Osteoblast (primary cell): ENCODE measurements at regions not wholly inside any gene's neighbourhood (a gene's known extent, or its start where the extent isn't known, plus 50 kb on each side); places are given as distances from the start of the nearest gene placed in this dataset.

Experiments
- DNase-seq: peaks from one replicate; pipeline ENCODE4 v3.0.0; 2011; ENCODE audit warnings: low spot score, mixed read lengths; ENCODE audit not compliant: insufficient read length; ENCODE audit errors: missing footprints
- H2AFZ ChIP-seq: 2 replicates; pipeline ENCODE4 v1.6.0; 2011; ENCODE audit warnings: mild to moderate bottlenecking, low read length
- H3K27ac ChIP-seq: 2 replicates; pipeline ENCODE4 v1.5.1; 2011; ENCODE audit warnings: mild to moderate bottlenecking, low read depth, low read length, moderate library complexity
- H3K27me3 ChIP-seq: 2 replicates; pipeline ENCODE4 v1.6.0; 2012; ENCODE audit warnings: mild to moderate bottlenecking, control low read depth, inconsistent platforms, low read length, moderate library complexity; ENCODE audit not compliant: insufficient read depth
- H3K36me3 ChIP-seq: 2 replicates; pipeline ENCODE4 v1.5.1; 2011; ENCODE audit warnings: mild to moderate bottlenecking, low read length, control low read depth, moderate library complexity; ENCODE audit not compliant: insufficient read depth
- H3K4me1 ChIP-seq: 2 replicates; pipeline ENCODE4 v1.5.1; 2011; ENCODE audit warnings: mild to moderate bottlenecking, low read length, control low read depth, moderate library complexity; ENCODE audit not compliant: insufficient read depth
- H3K4me2 ChIP-seq: 2 replicates; pipeline ENCODE4 v1.6.0; 2011; ENCODE audit warnings: mild to moderate bottlenecking, low read length; ENCODE audit not compliant: insufficient read depth
- H3K4me3 ChIP-seq: fragments of 200-600 bp; sonication (generic); 3 replicates; pipeline ENCODE4 v1.5.1; 2012; ENCODE audit warnings: mild to moderate bottlenecking, low read length, inconsistent platforms; ENCODE audit not compliant: insufficient read depth
- H3K79me2 ChIP-seq: 2 replicates; pipeline ENCODE4 v1.6.0; 2012; ENCODE audit warnings: mild to moderate bottlenecking, low read length, control low read depth, inconsistent platforms; ENCODE audit not compliant: insufficient read depth
- H3K9me3 ChIP-seq: 2 replicates; pipeline ENCODE4 v1.5.1; 2011; ENCODE audit warnings: low read depth, low read length, control low read depth
- H4K20me1 ChIP-seq: 2 replicates; pipeline ENCODE4 v1.6.0; 2012; ENCODE audit warnings: mild to moderate bottlenecking, low read length, control low read depth; ENCODE audit not compliant: insufficient read depth
- CTCF ChIP-seq: IDR thresholded peaks from 2 replicates; pipeline ENCODE4 v1.5.1; 2011; ENCODE audit warnings: mild to moderate bottlenecking, low read depth, low read length, moderate library complexity; ENCODE audit errors: extremely low read depth

GRCh38 chr20:17848249-17849048 lies 120.1 kb downstream of the SNX5 start:
- no peak overlapping the region for H3K4me3 ChIP-seq
- peak overlapping the region; percentile 94 for H3K27ac ChIP-seq
- H3K36me3 ChIP-seq = no peaks in the 10 kb centered on the region
- DNase-seq = no peak
- H3K9me3 ChIP-seq = no peaks in the 10 kb centered on the region
- TF ChIP-seq CTCF = no peak
- H3K4me2 ChIP-seq = no peak overlapping the region
- no peaks in the 10 kb centered on the region for H3K79me2 ChIP-seq
- H3K27me3 ChIP-seq = no peaks in the 10 kb centered on the region
- no peak overlapping the region for H2AFZ ChIP-seq
- peaks cover 30% of the 10 kb centered on the region for H3K4me1 ChIP-seq
- no peaks in the 10 kb centered on the region for H4K20me1 ChIP-seq

- Histone ChIP-seq H3K27ac (peak overlapping the region; percentile 31), H3K27me3 (no peaks in the 10 kb centered on the region), H3K4me1 (peaks cover 50% of the 10 kb centered on the region)
Measured at GRCh38 chr20:17845701-17846475, 122.7 kb downstream of the SNX5 start.

GRCh38 chr20:17844549-17845298 lies 123.9 kb downstream of the SNX5 start:
- Histone ChIP-seq H3K9me3 (no peaks in the 10 kb centered on the region), H3K27me3 (no peaks in the 10 kb centered on the region), H3K4me1 (peaks cover 42% of the 10 kb centered on the region), H3K79me2 (no peaks in the 10 kb centered on the region), H3K36me3 (no peaks in the 10 kb centered on the region), H3K4me2 (no peak overlapping the region), H3K4me3 (no peak overlapping the region), H4K20me1 (no peaks in the 10 kb centered on the region), H3K27ac (no peak overlapping the region), H2AFZ (no peak overlapping the region)
- DNase-seq = no peak
- TF ChIP-seq CTCF = no peak

More at GRCh38 chr20:17845701-17846475, 122.7 kb downstream of the SNX5 start:
- DNase-seq = no peak
- Histone ChIP-seq H3K4me3 (no peak overlapping the region), H3K4me2 (peak overlapping the region; percentile 41), H3K79me2 (no peaks in the 10 kb centered on the region), H2AFZ (peak overlapping the region; percentile 11), H4K20me1 (no peaks in the 10 kb centered on the region), H3K9me3 (no peaks in the 10 kb centered on the region), H3K36me3 (no peaks in the 10 kb centered on the region)
- TF ChIP-seq CTCF = no peak

- Histone ChIP-seq H3K9me3 (no peaks in the 10 kb centered on the region), H3K4me2 (peak overlapping the region; percentile 71), H3K4me1 (peaks cover 36% of the 10 kb centered on the region), H4K20me1 (no peaks in the 10 kb centered on the region), H3K79me2 (no peaks in the 10 kb centered on the region), H3K4me3 (no peak overlapping the region), H3K27ac (peak overlapping the region; percentile 91), H2AFZ (no peak overlapping the region), H3K27me3 (no peaks in the 10 kb centered on the region), H3K36me3 (no peaks in the 10 kb centered on the region)
- DNase-seq = no peak
- TF ChIP-seq CTCF = no peak
Measured at GRCh38 chr20:17844133-17844429, 124.5 kb downstream of the SNX5 start.
